ENCODE measurements at regions not wholly inside any gene's neighbourhood (a gene's known extent, or its start where the extent isn't known, plus 50 kb on each side); places are given as distances from the start of the nearest gene placed in this dataset.

GRCh38 chr14:105866841-105867321 is 340.5 kb downstream of the TMEM121 start (continued):
- TF ChIP-seq, protein P1, sequence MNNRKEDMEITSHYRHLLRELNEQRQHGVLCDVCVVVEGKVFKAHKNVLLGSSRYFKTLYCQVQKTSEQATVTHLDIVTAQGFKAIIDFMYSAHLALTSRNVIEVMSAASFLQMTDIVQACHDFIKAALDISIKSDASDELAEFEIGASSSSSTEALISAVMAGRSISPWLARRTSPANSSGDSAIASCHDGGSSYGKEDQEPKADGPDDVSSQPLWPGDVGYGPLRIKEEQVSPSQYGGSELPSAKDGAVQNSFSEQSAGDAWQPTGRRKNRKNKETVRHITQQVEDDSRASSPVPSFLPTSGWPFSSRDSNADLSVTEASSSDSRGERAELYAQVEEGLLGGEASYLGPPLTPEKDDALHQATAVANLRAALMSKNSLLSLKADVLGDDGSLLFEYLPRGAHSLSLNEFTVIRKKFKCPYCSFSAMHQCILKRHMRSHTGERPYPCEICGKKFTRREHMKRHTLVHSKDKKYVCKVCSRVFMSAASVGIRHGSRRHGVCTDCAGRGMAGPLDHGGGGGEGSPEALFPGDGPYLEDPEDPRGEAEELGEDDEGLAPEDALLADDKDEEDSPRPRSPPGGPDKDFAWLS (CRISPR knock-in tag; IDR thresholded peaks at IDR 0.05; ENCODE audit: borderline replicate concordance) = no peak
- TF ChIP-seq BCL6 (CRISPR knock-in tag; IDR thresholded peaks at IDR 0.05) (no peak), ZNF792 (CRISPR knock-in tag; IDR thresholded peaks at IDR 0.05) (no peak), ZNF557 (CRISPR knock-in tag; IDR thresholded peaks at IDR 0.05) (no peak)
- TF ChIP-seq, protein P2, sequence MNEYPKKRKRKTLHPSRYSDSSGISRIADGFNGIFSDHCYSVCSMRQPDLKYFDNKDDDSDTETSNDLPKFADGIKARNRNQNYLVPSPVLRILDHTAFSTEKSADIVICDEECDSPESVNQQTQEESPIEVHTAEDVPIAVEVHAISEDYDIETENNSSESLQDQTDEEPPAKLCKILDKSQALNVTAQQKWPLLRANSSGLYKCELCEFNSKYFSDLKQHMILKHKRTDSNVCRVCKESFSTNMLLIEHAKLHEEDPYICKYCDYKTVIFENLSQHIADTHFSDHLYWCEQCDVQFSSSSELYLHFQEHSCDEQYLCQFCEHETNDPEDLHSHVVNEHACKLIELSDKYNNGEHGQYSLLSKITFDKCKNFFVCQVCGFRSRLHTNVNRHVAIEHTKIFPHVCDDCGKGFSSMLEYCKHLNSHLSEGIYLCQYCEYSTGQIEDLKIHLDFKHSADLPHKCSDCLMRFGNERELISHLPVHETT (CRISPR knock-in tag; conservative IDR thresholded peaks at IDR 0.05) = no peak

- in situ Hi-C loops (cut with HindIII; ENCODE audit: extremely low pct_ligation_motif_present, low pct_unique_long_range_greater_than_20kb) (no loop called here), intact Hi-C loops (cut with micrococcal nuclease; ENCODE audit: unreplicated experiment) (no loop called here)
- DNase-seq (ENCODE audit: low spot score) (no peak), ATAC-seq (no peak), FAIRE-seq (no peak)
- H4K20me1 ChIP-seq (ENCODE audit: insufficient read depth, low read length) = no peaks in the 10 kb centered on the region
- no peak for TF ChIP-seq ZNF331 (CRISPR knock-in tag; IDR thresholded peaks at IDR 0.05)
- no peak for TF ChIP-seq ZNF577 (CRISPR knock-in tag; IDR thresholded peaks at IDR 0.05; ENCODE audit: borderline replicate concordance, low read depth)
- no peak for TF ChIP-seq KDM3A (CRISPR knock-in tag; IDR thresholded peaks at IDR 0.05; ENCODE audit: low read depth)
- no peak for TF ChIP-seq SETDB1 (CRISPR knock-in tag; IDR thresholded peaks at IDR 0.05; ENCODE audit: borderline replicate concordance)
- no peak for TF ChIP-seq HOXA7 (CRISPR knock-in tag; IDR thresholded peaks at IDR 0.05)
- no peak for TF ChIP-seq SAFB2 (CRISPR knock-in tag; IDR thresholded peaks at IDR 0.05; ENCODE audit: borderline replicate concordance, low read depth)
- no peak for TF ChIP-seq SMYD3 (CRISPR knock-in tag; IDR thresholded peaks at IDR 0.05)
- no peaks in the 10 kb centered on the region for H3K79me2 ChIP-seq (ENCODE audit: insufficient read depth, low read length)
- no peaks in the 10 kb centered on the region for H3K36me3 ChIP-seq (replicated peaks in 1 of 2; ENCODE audit: control insufficient read depth in 1 of 2, insufficient read depth in 2 of 2, low read length in 2 of 2)
- no peak overlapping the region for H3K4me3 ChIP-seq (replicated peaks in 1 of 3; ENCODE audit: insufficient read depth in 1 of 3, low read depth in 2 of 3, low read length in 3 of 3)
- no peak overlapping the region for H3K4me2 ChIP-seq (ENCODE audit: low read depth, low read length)
- H3K27ac ChIP-seq (ENCODE audit: extremely low read length, insufficient read depth, low read length) = no peak overlapping the region
- POLR2A ChIA-PET = no interaction called here
- peaks cover 10 to 24% of the 10 kb centered on the region in 2 experiments; a peak in 3 of 5 replicates for H3K27me3 ChIP-seq (ENCODE audit: control insufficient read depth in 1 of 2, insufficient read depth in 2 of 2, low read length in 2 of 2)
- 45% methylated on average over 11 of the region's 29 CpGs for WGBS (ENCODE audit: low lambda C conversion rate)
- CTCF ChIA-PET (ENCODE audit: low intra/inter-chr PET ratio, low total read pairs) = no interaction called here
- no peak overlapping the region for H2AFZ ChIP-seq (ENCODE audit: low read length)
- no peak overlapping the region for H3K9ac ChIP-seq (ENCODE audit: insufficient read depth, low read depth, low read length)
- no peaks in the 10 kb centered on the region for H3K9me3 ChIP-seq (ENCODE audit: low read length)
- BruUV-seq (replicated peaks) = no TSS peak
- H3K4me1 ChIP-seq (ENCODE audit: insufficient read depth, low read length) = no peaks in the 10 kb centered on the region
Measured at GRCh38 chr14:105867961-105868599, 341.7 kb downstream of the TMEM121 start.

Data from HepG2 (cell line).